Right kidney (tissue), 1 donor: ENCODE measurements at regions not wholly inside any gene's neighbourhood (a gene's known extent, or its start where the extent isn't known, plus 50 kb on each side); places are given as distances from the start of the nearest gene placed in this dataset.

Experiments used
- DNase-seq: peaks from one replicate; pipeline ENCODE4 v3.0.0-alpha.2; 2016

- DNase-seq, result no peak
Observed at GRCh38 chr12:24723759-24724158, 225.1 kb downstream of the BCAT1 start.

- no peak for DNase-seq
Observed at GRCh38 chr12:24721191-24721590, 227.7 kb downstream of the BCAT1 start.

- no peak for DNase-seq
Observed at GRCh38 chr12:24719293-24719721, 229.6 kb downstream of the BCAT1 start.

GRCh38 chr12:24718617-24719016 is 230.3 kb downstream of the BCAT1 start:
- no peak for DNase-seq

GRCh38 chr12:24714237-24714636 is 234.7 kb downstream of the BCAT1 start:
- no peak for DNase-seq

- DNase-seq, result no peak
Observed at GRCh38 chr12:24711056-24712008, 237.6 kb downstream of the BCAT1 start.

- no peak for DNase-seq
Observed at GRCh38 chr12:24709216-24709615, 239.7 kb downstream of the BCAT1 start.

GRCh38 chr12:24708718-24709117 is 240.2 kb downstream of the BCAT1 start:
- DNase-seq, result no peak

- no peak for DNase-seq
Observed at GRCh38 chr12:24708043-24708442, 240.9 kb downstream of the BCAT1 start.

- DNase-seq, result no peak
Observed at GRCh38 chr12:24707334-24707733, 241.6 kb downstream of the BCAT1 start.

GRCh38 chr12:24705741-24706358 is 243.1 kb downstream of the BCAT1 start:
- no peak for DNase-seq

GRCh38 chr12:24705216-24705615 is 243.7 kb downstream of the BCAT1 start:
- no peak for DNase-seq

GRCh38 chr12:24701343-24701742 is 247.6 kb downstream of the BCAT1 start:
- DNase-seq, result no peak

GRCh38 chr12:24698972-24699371 is 249.9 kb downstream of the BCAT1 start:
- no peak for DNase-seq

- DNase-seq, result no peak
Observed at GRCh38 chr12:24697769-24698168, 251.1 kb downstream of the BCAT1 start.

- no peak for DNase-seq
Observed at GRCh38 chr12:24697295-24697694, 251.6 kb downstream of the BCAT1 start.

- no peak for DNase-seq
Observed at GRCh38 chr12:24696800-24697199, 252.1 kb downstream of the BCAT1 start.

GRCh38 chr12:24695657-24696329 is 253.1 kb downstream of the BCAT1 start:
- DNase-seq, result no peak

GRCh38 chr12:24695103-24695502 is 253.8 kb downstream of the BCAT1 start:
- DNase-seq, result no peak

GRCh38 chr12:24688601-24689000 is 260.3 kb downstream of the BCAT1 start:
- no peak for DNase-seq

- DNase-seq, result no peak
Observed at GRCh38 chr12:24681570-24681969, 267.3 kb downstream of the BCAT1 start.

GRCh38 chr12:24679126-24679525 is 269.8 kb downstream of the BCAT1 start:
- no peak for DNase-seq

- no peak for DNase-seq
Observed at GRCh38 chr12:24678436-24678835, 270.5 kb downstream of the BCAT1 start.
